Transverse colon (tissue), 3 donors: ENCODE measurements at regions not wholly inside any gene's neighbourhood (a gene's known extent, or its start where the extent isn't known, plus 50 kb on each side); places are given as distances from the start of the nearest gene placed in this dataset.

Experiments
- CTCF ChIP-seq, 5 experiments: fragments of 200-600 bp in 3 of 5; fragments of 450-650 bp in 2 of 5; sonication (generic) in 3 of 5; IDR thresholded peaks; 1 replicate in 2 of 5; 2 replicates in 3 of 5; pipeline ENCODE4 v1.5.1; 2016 to 2017; ENCODE audit warnings: antibody characterized with exemption in 5 of 5, inconsistent platforms in 3 of 5, mild to moderate bottlenecking in 2 of 5, moderate library complexity in 1 of 5
- EP300 ChIP-seq: sonication (generic); formaldehyde crosslinking; IDR thresholded peaks from one replicate; pipeline ENCODE4 v1.6.1; 2017; ENCODE audit warnings: antibody characterized with exemption, low read depth

GRCh38 chr7:67976490-67976889 lies 979.9 kb downstream of the TYW1 start:
- TF ChIP-seq EP300 (no peak), CTCF (IDR thresholded peaks at IDR 0.05) (no peak)
